ENCODE measurements at regions not wholly inside any gene's neighbourhood (a gene's known extent, or its start where the extent isn't known, plus 50 kb on each side); places are given as distances from the start of the nearest gene placed in this dataset.

DNA sequence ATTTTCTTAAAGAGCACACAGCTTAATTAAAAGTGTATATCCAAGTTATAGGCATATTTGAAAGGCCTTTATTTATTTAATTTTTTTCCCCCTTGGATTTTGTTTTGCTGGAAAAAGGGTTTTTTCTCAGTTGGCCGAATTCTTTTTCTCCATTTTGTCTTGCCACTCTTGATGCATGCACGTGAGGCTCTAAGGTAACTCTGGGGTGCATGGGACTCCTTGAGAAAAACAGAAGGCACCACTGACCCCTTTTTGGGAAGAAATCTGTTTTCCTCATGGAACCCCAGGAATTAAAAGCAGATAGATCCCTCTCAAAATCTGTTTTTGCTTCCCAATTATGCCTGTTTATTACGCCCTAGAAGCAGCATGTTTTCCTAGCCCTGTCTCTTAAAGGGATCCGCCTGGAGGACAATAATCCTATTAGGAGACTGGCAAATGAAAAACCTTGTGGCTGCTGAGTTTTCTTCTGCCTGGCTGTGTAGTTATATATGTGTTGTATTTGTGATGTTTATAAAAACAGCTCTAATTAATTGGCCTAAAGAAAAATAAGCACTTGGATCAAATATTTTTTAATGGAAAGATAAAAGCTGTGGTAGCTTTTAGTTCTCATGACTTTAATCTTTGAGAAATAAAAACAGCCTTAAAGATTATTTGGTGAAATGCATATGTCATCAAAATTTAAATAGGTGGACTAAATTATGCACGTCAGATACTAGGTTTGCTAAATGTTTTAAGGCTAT lies 435.1 kb upstream of the CDH9 start:
- TF ChIP-seq, protein P1, sequence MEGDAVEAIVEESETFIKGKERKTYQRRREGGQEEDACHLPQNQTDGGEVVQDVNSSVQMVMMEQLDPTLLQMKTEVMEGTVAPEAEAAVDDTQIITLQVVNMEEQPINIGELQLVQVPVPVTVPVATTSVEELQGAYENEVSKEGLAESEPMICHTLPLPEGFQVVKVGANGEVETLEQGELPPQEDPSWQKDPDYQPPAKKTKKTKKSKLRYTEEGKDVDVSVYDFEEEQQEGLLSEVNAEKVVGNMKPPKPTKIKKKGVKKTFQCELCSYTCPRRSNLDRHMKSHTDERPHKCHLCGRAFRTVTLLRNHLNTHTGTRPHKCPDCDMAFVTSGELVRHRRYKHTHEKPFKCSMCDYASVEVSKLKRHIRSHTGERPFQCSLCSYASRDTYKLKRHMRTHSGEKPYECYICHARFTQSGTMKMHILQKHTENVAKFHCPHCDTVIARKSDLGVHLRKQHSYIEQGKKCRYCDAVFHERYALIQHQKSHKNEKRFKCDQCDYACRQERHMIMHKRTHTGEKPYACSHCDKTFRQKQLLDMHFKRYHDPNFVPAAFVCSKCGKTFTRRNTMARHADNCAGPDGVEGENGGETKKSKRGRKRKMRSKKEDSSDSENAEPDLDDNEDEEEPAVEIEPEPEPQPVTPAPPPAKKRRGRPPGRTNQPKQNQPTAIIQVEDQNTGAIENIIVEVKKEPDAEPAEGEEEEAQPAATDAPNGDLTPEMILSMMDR (IDR thresholded peaks at IDR 0.05; ENCODE audit: insufficient read depth, low read length), result no peak
- TF ChIP-seq, protein P2, sequence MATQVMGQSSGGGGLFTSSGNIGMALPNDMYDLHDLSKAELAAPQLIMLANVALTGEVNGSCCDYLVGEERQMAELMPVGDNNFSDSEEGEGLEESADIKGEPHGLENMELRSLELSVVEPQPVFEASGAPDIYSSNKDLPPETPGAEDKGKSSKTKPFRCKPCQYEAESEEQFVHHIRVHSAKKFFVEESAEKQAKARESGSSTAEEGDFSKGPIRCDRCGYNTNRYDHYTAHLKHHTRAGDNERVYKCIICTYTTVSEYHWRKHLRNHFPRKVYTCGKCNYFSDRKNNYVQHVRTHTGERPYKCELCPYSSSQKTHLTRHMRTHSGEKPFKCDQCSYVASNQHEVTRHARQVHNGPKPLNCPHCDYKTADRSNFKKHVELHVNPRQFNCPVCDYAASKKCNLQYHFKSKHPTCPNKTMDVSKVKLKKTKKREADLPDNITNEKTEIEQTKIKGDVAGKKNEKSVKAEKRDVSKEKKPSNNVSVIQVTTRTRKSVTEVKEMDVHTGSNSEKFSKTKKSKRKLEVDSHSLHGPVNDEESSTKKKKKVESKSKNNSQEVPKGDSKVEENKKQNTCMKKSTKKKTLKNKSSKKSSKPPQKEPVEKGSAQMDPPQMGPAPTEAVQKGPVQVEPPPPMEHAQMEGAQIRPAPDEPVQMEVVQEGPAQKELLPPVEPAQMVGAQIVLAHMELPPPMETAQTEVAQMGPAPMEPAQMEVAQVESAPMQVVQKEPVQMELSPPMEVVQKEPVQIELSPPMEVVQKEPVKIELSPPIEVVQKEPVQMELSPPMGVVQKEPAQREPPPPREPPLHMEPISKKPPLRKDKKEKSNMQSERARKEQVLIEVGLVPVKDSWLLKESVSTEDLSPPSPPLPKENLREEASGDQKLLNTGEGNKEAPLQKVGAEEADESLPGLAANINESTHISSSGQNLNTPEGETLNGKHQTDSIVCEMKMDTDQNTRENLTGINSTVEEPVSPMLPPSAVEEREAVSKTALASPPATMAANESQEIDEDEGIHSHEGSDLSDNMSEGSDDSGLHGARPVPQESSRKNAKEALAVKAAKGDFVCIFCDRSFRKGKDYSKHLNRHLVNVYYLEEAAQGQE (IDR thresholded peaks at IDR 0.05; ENCODE audit: insufficient replicate concordance, low read depth), result no peak
- no peak for TF ChIP-seq POLR2AphosphoS5 (IDR thresholded peaks at IDR 0.05; ENCODE audit: low read depth)

All from HL-60 (cell line).